ENCODE measurements at regions not wholly inside any gene's neighbourhood (a gene's known extent, or its start where the extent isn't known, plus 50 kb on each side); places are given as distances from the start of the nearest gene placed in this dataset.

DNA sequence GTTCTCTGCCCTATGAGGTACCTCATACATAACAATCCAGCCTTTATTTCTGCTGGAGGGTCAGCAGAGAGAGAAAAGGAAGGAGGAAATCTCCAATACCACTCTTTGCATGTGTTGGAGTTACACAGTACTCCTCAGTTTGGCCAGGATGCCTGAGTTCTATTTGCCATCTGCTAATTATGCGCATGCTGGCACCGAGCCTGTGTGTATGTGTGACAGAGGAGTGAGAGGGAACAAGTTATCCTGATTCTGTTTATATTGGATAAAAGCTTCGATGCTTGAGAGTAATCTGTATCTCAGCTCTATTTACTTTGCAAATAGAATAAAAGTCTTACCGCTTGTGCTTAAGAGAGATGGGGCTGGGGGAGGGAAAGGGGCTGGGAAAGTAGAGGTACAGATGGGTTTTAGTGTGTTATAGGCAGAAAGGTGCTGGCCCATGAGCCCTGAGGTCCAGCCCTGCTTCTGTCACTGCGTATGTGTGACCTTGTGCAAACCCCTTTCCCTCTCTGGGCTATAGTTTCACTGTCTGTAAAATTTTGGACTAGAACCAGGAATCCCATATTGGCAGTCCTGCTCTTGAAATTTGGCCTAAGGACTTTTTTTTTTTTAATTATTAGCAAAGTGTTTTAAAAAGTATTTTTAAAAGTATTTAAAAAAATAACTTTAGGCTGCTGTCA is 54.5 kb upstream of the PLXNA2 start:
- DNase-seq (ENCODE audit: low read depth in 2 of 2): no peak

DNA sequence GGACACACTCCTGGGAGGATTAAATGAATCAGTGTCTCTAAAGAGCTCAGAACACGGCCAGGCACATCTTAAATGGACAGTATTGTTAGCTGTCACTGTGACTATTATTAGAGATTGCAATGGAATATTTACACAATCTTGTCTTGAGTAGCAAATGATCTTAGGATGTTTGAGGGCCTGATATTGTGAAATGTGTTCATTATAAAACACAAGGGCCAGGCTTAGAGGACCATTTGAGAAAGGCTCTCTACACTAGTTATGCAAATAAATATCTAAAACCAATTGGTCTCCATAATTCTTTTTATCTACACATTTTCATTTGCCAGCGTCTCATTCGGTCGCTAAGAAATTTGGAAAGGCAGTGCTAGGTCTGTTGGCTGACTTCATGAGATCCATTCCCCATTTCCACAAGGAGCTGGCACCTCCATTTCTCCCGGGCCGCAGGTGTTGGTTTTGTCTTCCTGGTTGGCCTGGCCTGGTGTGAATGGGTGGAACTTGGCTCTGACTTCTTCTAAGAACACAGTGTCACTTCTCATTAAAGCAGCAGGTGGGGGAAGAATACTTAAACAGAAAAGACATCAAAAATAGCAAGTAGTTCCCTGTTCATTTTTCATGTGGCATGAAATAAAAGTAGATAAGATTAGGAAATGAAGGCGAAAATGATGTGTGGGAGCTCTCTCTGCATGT is 56.0 kb upstream of the PLXNA2 start:
- DNase-seq (ENCODE audit: low read depth in 2 of 2): no peak

DNA sequence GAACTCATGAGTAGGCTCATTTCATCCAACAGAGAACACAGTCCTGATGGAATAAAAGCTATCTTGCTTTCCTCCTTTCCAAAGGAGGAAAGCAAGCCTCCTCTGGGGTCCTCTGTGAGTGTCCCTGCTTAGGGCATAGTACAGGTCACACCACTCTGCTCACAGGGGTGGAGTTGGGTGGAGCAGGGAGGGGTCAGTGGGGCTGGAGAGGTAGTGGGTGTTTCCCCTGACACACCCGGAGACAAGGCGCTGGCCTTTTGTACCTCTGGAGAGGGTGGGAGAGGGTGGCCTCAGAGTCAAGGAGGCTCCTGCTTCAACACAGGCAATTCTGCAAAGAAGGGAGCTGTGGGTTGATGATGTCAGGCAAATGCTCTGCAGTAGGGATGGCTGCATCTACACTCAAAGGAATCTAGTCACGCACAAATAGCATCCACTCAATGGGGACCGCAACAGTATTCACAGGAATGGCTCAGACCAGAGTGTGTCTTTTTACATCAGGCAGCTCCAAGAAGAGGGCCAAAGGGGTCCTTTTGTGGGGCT is 58.6 kb upstream of the PLXNA2 start:
- no peak for DNase-seq (ENCODE audit: low read depth in 2 of 2)

DNA sequence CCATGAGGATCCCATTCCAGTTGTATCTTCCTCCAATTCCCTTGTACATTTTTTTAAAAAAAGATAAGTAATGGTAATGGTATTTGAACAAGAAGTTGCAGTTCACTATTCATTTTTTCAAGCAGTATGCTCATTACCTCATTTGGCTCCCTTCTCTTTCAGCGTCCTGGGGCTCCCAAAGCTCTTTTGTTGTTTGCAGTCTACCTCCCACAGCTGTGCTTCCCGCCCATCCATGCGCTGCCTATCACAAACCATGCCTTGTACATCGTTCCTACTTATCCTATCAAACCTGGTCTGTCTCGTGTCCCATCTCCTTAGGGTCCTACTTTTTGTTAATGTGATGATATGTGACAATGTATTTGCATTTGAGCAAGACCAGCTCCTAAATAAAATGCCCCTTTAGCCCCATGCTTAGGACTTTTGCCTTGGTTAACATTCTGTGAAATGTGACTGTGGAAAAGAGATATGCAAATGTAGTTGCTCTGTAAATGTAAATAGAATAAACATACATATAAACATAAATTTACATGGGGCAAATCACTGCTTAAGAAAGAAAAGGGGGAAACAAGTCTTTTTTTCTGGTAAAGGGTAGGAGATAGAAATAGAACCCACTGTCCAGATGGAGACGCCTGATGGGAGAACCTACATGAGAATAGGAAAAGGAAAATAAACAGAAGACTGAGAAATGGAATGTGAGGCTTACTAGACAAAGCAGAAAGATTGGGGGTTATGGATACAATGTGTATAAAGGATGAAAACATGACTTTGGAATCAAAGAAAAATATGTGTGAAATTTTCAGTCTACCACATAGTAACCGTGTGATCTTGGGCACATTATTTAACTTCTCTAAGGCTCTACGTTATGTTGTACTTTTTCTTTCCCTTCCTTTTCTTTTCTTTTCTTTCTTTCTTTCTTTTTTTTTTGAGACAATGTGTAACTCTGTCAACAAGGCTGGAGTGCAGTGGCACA is 59.8 kb upstream of the PLXNA2 start:
- DNase-seq (ENCODE audit: low read depth in 2 of 2): no peak

DNA sequence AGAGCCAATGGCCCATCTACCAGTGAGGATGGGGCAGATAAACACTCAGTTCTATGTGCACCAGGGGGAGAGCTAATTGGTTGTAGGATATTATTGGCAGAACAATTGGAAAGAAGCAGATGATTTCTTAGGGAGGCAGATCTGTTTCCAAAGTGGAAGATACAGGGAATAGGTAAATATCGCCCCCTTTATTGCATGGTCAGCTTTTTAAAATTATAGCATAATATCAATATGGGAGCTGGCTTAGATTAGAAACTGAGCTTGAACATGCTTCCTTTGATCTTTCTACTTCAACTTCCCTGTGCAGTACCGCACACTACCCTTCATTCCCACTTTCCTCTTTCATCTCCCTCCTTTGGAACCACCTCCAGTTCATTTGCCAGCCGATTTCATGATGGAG is 64.0 kb upstream of the PLXNA2 start:
- no peak for DNase-seq (ENCODE audit: low read depth in 2 of 2)

DNA sequence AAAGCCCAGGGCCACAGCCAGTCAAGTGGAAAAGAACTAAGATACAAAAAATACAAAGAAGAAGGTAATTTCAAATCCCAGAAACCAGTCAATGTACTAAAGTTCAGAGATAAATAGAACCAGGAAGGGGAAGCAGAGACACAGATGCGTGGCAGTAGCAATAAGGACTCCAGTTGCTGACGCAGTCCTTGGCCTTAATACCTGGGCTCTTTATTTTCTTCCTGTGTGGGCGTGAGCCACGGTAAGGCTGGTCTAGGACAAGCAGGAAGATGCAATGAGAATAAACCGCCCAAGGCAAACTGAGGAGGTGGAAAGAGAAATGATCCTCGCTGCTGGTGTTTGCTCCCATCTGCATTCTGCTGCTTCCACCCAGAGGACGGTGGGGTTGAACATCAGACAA is 65.6 kb upstream of the PLXNA2 start:
- no peak for DNase-seq (ENCODE audit: low read depth in 2 of 2)

- no peak for DNase-seq (ENCODE audit: low read depth in 2 of 2)
Measured at GRCh38 chr1:208312706-208313105, 68.5 kb upstream of the PLXNA2 start.

- DNase-seq (ENCODE audit: low read depth in 2 of 2): no peak
Measured at GRCh38 chr1:208314431-208314830, 70.2 kb upstream of the PLXNA2 start.

- no peak for DNase-seq (ENCODE audit: low read depth in 2 of 2)
Measured at GRCh38 chr1:208318150-208318734, 74.1 kb upstream of the PLXNA2 start.

DNA sequence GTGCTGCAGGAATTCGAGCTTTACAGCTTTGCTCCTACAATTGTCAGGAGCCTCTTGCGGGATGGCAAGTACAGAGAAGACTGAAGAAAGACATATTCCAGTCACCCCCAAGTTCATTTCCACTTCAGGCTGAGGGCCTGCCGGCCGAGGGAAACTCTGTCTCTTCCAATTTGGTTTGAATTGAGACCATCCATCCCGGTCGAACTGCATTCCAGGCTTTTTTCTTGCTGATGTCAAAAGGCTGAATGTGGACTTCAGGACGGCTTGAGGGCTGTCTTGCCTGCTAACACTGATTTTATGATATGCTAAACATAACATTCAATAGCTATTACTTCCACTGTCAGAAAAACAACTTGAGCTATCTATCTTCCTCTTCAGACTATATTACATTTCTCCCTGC is 79.8 kb upstream of the PLXNA2 start:
- no peak for DNase-seq (ENCODE audit: low read depth in 2 of 2)

- DNase-seq (ENCODE audit: low read depth in 2 of 2): no peak
Measured at GRCh38 chr1:208326033-208326432, 81.8 kb upstream of the PLXNA2 start.

DNA sequence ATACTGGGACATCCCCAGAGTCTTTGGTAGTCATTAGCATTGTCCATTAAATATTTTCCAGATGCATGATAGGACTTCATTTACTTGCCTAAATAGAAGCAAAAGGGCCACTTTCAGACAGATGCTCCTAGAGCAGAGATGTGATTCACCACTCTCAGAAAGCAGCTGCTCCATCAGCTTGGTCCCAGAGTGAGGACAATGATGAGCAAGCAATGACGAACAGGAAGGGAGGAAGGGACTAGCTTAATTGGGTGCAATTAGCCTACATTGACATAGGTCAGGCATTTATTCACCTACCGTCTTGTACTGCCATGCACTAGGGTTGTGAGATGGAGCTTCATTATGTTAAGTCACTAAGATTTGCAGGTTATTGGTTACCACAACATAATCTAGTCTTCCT is 85.1 kb upstream of the PLXNA2 start:
- no peak for DNase-seq (ENCODE audit: low read depth in 2 of 2)

DNA sequence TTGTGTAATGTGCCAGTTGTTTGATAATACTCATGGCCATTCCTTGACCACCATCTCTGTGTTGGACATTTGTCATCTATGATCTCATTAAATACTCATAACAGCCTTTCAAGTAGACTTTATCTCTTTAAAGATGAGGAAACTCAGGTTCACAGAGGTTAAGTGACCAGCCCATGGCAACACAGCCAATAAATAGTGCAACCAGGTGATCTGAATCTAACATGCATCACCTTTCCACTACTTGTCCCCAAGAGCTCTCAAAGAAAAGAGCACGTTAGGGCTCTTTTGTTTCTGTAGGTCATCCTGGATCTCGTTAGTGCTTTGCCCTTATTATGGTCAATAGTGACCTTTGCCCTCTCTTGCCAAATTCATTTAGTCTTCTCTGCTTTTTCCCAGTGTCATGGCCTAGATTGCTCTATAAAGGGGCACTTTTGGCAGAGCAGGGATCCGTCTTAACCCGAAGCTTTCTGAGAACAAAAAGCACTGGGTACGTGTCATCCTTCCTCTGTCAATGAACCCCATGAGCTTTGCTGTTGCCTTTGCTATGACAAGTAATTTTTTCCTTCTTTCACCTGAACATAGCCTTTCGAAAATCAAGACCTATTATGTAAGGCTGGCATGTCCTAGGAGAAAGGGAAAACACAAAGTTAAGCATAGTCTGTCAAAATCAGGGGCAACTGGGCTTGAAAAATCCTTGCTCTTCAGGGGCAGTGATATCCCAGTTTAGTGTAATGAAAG is 88.0 kb upstream of the PLXNA2 start:
- no peak for DNase-seq (ENCODE audit: low read depth in 2 of 2)

- DNase-seq (ENCODE audit: low read depth in 2 of 2): no peak
Measured at GRCh38 chr1:208332774-208333126, 88.6 kb upstream of the PLXNA2 start.

GRCh38 chr1:208333676-208334075 is 89.5 kb upstream of the PLXNA2 start:
- DNase-seq (ENCODE audit: low read depth in 2 of 2): no peak

DNA sequence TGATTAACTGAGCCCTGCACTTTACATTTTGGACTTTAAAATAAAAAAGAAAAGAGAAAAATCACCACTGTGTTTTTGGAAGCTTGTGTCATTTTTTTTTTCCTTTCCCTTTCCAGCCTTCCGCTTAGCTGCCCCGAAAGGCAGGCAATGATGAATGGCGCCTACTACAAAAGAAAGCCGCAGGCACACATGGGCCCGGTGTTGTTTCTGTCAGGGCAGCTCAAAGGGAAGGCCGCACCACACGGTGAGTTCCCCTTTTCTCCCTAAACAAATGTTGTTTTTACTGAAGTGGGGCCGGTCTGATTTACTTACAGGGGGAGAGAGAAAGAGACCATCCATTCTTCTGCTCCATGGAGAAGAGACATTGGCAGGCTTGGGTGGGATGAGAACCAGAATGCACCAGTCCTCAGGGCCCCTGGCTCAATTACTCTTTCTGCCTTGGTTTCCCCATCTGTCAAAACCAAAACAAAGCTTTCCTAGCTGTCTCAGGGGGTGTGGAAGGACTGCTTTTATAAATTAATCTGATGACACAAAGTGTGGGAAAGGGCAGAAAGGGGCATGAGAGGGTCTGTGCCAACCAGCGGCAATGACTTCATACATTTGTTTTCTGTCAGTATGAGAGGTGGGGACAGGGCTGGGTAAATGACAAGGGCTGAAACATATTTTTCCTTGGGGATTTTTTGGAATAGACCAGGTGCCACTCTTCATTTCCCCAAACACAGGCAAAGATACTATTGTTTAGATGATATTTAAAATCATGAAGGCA is 91.4 kb upstream of the PLXNA2 start:
- DNase-seq (ENCODE audit: low read depth in 2 of 2): no peak

- no peak for DNase-seq (ENCODE audit: low read depth in 2 of 2)
Measured at GRCh38 chr1:208336137-208336518, 91.9 kb upstream of the PLXNA2 start.

- DNase-seq (ENCODE audit: low read depth in 2 of 2): no peak
Measured at GRCh38 chr1:208339911-208340310, 95.7 kb upstream of the PLXNA2 start.

DNA sequence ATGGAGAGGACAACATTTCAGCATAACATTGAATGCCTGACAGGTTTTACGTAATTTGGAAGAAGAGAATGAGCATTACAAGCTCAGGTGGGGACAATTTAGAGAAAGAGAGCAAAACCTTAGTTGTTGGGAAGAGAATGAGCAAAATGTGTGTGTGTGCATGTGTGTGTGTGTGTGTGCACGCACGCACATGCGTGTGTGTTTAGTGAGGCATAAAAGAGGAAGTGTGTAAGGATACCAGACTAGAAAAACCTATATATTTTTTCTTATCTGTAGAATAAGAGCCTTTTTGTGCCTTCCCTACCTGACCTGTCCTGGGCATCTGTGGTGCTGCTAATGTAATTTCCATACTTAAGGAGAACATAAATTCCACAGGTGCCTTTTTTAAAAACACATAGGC is 99.0 kb upstream of the PLXNA2 start:
- no peak for DNase-seq (ENCODE audit: low read depth in 2 of 2)

DNA sequence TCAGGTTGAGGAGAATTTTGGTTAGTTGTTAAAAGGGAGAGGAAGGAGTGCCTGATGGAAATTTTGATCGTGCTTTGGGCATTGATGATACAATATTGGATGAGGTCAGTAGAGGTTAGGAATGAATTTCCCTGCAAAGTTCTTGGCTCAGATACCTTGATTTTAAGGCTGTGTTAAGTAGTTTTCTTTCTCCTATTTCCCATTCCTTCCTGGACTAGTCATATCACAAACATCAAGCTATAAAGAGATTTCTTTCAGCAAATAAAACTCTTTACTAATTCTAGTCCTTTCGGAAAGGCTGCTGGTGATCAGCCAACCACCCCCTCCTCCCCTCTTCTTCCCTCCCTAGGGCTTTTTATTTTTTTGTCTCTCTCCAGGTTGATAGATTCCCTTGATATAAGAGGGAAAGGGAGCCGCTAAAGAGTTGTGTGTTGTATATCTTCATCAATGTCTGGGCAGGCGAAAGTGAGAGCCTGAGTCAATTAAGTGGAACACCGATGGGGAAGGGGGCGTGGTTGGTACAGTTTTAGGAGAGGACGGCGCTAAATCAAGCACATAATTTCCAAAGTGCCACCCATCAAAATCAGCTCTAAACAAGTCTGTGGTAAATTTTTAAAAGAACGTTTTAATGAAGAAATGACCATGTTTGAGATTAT is 100.1 kb upstream of the PLXNA2 start:
- DNase-seq (ENCODE audit: low read depth in 2 of 2): no peak
